22Rv1 (cell line): ENCODE measurements at regions not wholly inside any gene's neighbourhood (a gene's known extent, or its start where the extent isn't known, plus 50 kb on each side); places are given as distances from the start of the nearest gene placed in this dataset.

Source experiments
- CTCF ChIP-seq: fragments of 450-650 bp; IDR thresholded peaks from 2 replicates; pipeline ENCODE4 v1.5.1; 2017; ENCODE audit warnings: mild to moderate bottlenecking
- ZFX ChIP-seq: fragments of 450-650 bp; IDR thresholded peaks from 2 replicates; pipeline ENCODE4 v1.6.1; 2017; ENCODE audit warnings: antibody characterized with exemption, borderline replicate concordance

- no peak for TF ChIP-seq CTCF
- no peak for TF ChIP-seq ZFX
Observed at GRCh38 chr13:84400706-84401105, 518.4 kb upstream of the SLITRK1 start.
